K562 (cell line): ENCODE measurements at regions not wholly inside any gene's neighbourhood (a gene's known extent, or its start where the extent isn't known, plus 50 kb on each side); places are given as distances from the start of the nearest gene placed in this dataset.

Source experiments
- DACH1 ChIP-seq: fragments of 450-650 bp; IDR thresholded peaks from 2 replicates; pipeline ENCODE4 v1.6.1; 2018; ENCODE audit not compliant: partially characterized antibody
- DNMT1 ChIP-seq: fragments of 450-650 bp; IDR thresholded peaks from 2 replicates; pipeline ENCODE4 v1.6.1; 2016; ENCODE audit warnings: antibody characterized with exemption, mild to moderate bottlenecking
- ERF ChIP-seq: fragments of 450-650 bp; formaldehyde crosslinking; IDR thresholded peaks from 2 replicates; pipeline ENCODE4 v1.4.0; 2020; ENCODE audit warnings: mild to moderate bottlenecking, mixed read lengths
- HCFC1 ChIP-seq: IDR thresholded peaks from 2 replicates; pipeline ENCODE4 v1.6.1; 2012; ENCODE audit warnings: low read depth, low read length, improper control_type of control experiment
- HMGN3 ChIP-seq: IDR thresholded peaks from 2 replicates; pipeline ENCODE4 v1.6.1; 2011; ENCODE audit warnings: borderline replicate concordance, low read depth, mild to moderate bottlenecking, mixed read lengths, low read length; ENCODE audit not compliant: insufficient read length; ENCODE audit errors: extremely low read depth
- HNRNPH1 ChIP-seq: fragments of 200-400 bp; formaldehyde crosslinking; optimal IDR thresholded peaks from 2 replicates; pipeline ENCODE3; 2017; ENCODE audit warnings: low read depth, mild to moderate bottlenecking, low read length, moderate library complexity
- HNRNPLL ChIP-seq: fragments of 200-400 bp; formaldehyde crosslinking; IDR thresholded peaks from 2 replicates; pipeline ENCODE4 v1.6.1; 2017; ENCODE audit warnings: low read length, low read depth, mild to moderate bottlenecking; ENCODE audit not compliant: poor library complexity, severe bottlenecking
- IRF2 ChIP-seq: sonication (generic); formaldehyde crosslinking; IDR thresholded peaks from 2 replicates; pipeline ENCODE4 v1.8.1; 2022; ENCODE audit warnings: mild to moderate bottlenecking, missing genetic modification reagents
- KLF10 ChIP-seq: fragments of 250-450 bp; sonication (Bioruptor Pico); IDR thresholded peaks from 2 replicates; pipeline ENCODE4 v1.6.1; 2021; ENCODE audit warnings: matching md5 sums
- KLF13 ChIP-seq: fragments of 450-650 bp; IDR thresholded peaks from 2 replicates; pipeline ENCODE4 v1.6.1; 2016; ENCODE audit warnings: missing genetic modification characterization, low read depth, mild to moderate bottlenecking, missing compliant biosample characterization, moderate library complexity, borderline replicate concordance
- MIER1 ChIP-seq: fragments of 450-650 bp; IDR thresholded peaks from 2 replicates; pipeline ENCODE4 v1.6.1; 2016; ENCODE audit warnings: antibody characterized with exemption, mild to moderate bottlenecking, low read depth
- POLR3A ChIP-seq: IDR thresholded peaks from 2 replicates; pipeline ENCODE4 v1.6.1; 2011; ENCODE audit warnings: borderline replicate concordance, mild to moderate bottlenecking, moderate library complexity; ENCODE audit not compliant: insufficient read length, insufficient read depth; ENCODE audit errors: extremely low read depth
- SMAD2 ChIP-seq: fragments of 150-350 bp; IDR thresholded peaks from 2 replicates; pipeline ENCODE4 v1.6.1; 2014; ENCODE audit warnings: low read depth, mild to moderate bottlenecking, low read length
- SNAPC5 ChIP-seq: fragments of 250-450 bp; sonication (Bioruptor Pico); IDR thresholded peaks from 2 replicates; pipeline ENCODE4 v1.8.0; 2021; ENCODE audit warnings: moderate library complexity, mild to moderate bottlenecking, inconsistent platforms
- TCF7L2 ChIP-seq: fragments of 150-350 bp; IDR thresholded peaks from 2 replicates; pipeline ENCODE4 v1.6.1; 2016; ENCODE audit warnings: low read depth, mild to moderate bottlenecking, low read length, moderate library complexity
- TOE1 ChIP-seq, 2 experiments: fragments of 450-650 bp in 1 of 2; sonication (generic) in 1 of 2; formaldehyde crosslinking in 1 of 2; IDR thresholded peaks; 2 replicates each; pipeline versions ENCODE4 v1.7.1 to v1.8.0; 2016 to 2022; ENCODE audit warnings: borderline replicate concordance in 2 of 2, mild to moderate bottlenecking in 2 of 2, antibody characterized with exemption in 1 of 2, inconsistent platforms in 1 of 2, low read depth in 1 of 2, missing genetic modification reagents in 1 of 2, moderate library complexity in 1 of 2
- USF2 ChIP-seq: sonication (generic); formaldehyde crosslinking; IDR thresholded peaks from 2 replicates; pipeline ENCODE4 v1.5.0; 2020; ENCODE audit warnings: missing genetic modification reagents
- XRCC5 ChIP-seq: fragments of 200-400 bp; formaldehyde crosslinking; IDR thresholded peaks from 2 replicates; pipeline ENCODE4 v1.6.1; 2017; ENCODE audit warnings: low read depth, mild to moderate bottlenecking, low read length
- ZBTB1 ChIP-seq: sonication (generic); formaldehyde crosslinking; IDR thresholded peaks from 2 replicates; pipeline ENCODE4 v1.8.1; 2023; ENCODE audit warnings: missing genetic modification reagents, low read depth, mild to moderate bottlenecking, borderline replicate concordance
- ZBTB8A ChIP-seq: fragments of 450-650 bp; IDR thresholded peaks from 2 replicates; pipeline ENCODE4 v1.6.1; 2018; ENCODE audit warnings: mild to moderate bottlenecking, moderate library complexity; ENCODE audit not compliant: partially characterized antibody
- ZNF239 ChIP-seq: fragments of 250-450 bp; sonication (Bioruptor Pico); IDR thresholded peaks from 2 replicates; pipeline ENCODE4 v1.4.0; 2020; ENCODE audit warnings: mild to moderate bottlenecking
- TF ChIP-seq, protein P1 (sequence below): sonication (generic); formaldehyde crosslinking; IDR thresholded peaks from 2 replicates; pipeline ENCODE4 v1.8.0; 2022; ENCODE audit warnings: mild to moderate bottlenecking, missing genetic modification reagents
- TF ChIP-seq, protein P2 (sequence below): sonication (generic); formaldehyde crosslinking; IDR thresholded peaks from 2 replicates; pipeline ENCODE4 v1.9.0; 2022; ENCODE audit warnings: mild to moderate bottlenecking, missing genetic modification reagents
- TF ChIP-seq, protein P3 (sequence below), 3 experiments: fragments of 200-800 bp in 1 of 3; fragments of 250-450 bp in 1 of 3; fragments of 450-650 bp in 1 of 3; sonication (Bioruptor Pico) in 1 of 3; sonication (Bioruptor generic) in 1 of 3; formaldehyde crosslinking in 1 of 3; IDR thresholded peaks; 2 replicates each; pipeline versions ENCODE4 v1.6.1 to v1.8.0; 2016 to 2022; ENCODE audit warnings: mild to moderate bottlenecking in 2 of 3, missing genetic modification characterization in 2 of 3, missing compliant biosample characterization in 1 of 3, moderate library complexity in 1 of 3

DNA sequence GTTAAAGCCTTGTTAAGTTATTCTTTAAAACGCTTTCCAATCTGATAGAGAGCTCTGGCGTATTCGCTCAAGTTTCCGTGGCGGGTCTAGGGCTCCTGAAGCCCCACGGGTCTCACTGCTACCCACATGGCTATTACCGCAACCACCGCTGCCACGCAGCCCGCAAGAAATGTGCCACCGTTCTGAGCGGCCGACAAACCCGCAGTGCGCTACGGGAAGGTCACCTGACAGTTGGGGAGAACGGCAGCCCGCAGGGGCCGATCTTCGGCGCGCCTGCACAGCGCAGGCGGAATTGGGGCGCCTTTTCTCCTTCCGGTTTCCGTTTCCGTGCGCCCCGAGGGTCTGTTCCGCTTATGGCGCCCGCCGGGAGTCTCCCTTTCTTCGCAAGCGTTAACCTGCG lies 76.6 kb upstream of the SNRPN start (continued):
- TF ChIP-seq HCFC1 (no peak), TOE1 (IDR thresholded peaks at IDR 0.05; ENCODE audit: borderline replicate concordance) (no peak), TOE1 (CRISPR knock-in tag; IDR thresholded peaks at IDR 0.05; ENCODE audit: borderline replicate concordance, low read depth) (no peak), ZBTB1 (CRISPR knock-in tag) (peak; percentile 44; the same call in 1 of the 2 replicates), DNMT1 (no peak), ZNF239 (CRISPR knock-in tag) (no peak), HNRNPH1 (no peak), HMGN3 (no peak), IRF2 (CRISPR knock-in tag) (no peak), ERF (CRISPR knock-in tag) (no peak), XRCC5 (no peak), SMAD2 (no peak), KLF13 (no peak), USF2 (CRISPR knock-in tag) (peak; percentile 84), POLR3A (no peak), ZBTB8A (no peak), SNAPC5 (CRISPR knock-in tag) (no peak), DACH1 (no peak), KLF10 (CRISPR knock-in tag) (no peak), TCF7L2 (no peak), HNRNPLL (peak; percentile 46), MIER1 (no peak)
- TF ChIP-seq, protein P1, sequence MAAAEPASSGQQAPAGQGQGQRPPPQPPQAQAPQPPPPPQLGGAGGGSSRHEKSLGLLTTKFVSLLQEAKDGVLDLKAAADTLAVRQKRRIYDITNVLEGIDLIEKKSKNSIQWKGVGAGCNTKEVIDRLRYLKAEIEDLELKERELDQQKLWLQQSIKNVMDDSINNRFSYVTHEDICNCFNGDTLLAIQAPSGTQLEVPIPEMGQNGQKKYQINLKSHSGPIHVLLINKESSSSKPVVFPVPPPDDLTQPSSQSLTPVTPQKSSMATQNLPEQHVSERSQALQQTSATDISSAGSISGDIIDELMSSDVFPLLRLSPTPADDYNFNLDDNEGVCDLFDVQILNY (CRISPR knock-in tag): no peak
- TF ChIP-seq, protein P2, sequence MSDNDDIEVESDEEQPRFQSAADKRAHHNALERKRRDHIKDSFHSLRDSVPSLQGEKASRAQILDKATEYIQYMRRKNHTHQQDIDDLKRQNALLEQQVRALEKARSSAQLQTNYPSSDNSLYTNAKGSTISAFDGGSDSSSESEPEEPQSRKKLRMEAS (CRISPR knock-in tag): no peak
- TF ChIP-seq, protein P3, sequence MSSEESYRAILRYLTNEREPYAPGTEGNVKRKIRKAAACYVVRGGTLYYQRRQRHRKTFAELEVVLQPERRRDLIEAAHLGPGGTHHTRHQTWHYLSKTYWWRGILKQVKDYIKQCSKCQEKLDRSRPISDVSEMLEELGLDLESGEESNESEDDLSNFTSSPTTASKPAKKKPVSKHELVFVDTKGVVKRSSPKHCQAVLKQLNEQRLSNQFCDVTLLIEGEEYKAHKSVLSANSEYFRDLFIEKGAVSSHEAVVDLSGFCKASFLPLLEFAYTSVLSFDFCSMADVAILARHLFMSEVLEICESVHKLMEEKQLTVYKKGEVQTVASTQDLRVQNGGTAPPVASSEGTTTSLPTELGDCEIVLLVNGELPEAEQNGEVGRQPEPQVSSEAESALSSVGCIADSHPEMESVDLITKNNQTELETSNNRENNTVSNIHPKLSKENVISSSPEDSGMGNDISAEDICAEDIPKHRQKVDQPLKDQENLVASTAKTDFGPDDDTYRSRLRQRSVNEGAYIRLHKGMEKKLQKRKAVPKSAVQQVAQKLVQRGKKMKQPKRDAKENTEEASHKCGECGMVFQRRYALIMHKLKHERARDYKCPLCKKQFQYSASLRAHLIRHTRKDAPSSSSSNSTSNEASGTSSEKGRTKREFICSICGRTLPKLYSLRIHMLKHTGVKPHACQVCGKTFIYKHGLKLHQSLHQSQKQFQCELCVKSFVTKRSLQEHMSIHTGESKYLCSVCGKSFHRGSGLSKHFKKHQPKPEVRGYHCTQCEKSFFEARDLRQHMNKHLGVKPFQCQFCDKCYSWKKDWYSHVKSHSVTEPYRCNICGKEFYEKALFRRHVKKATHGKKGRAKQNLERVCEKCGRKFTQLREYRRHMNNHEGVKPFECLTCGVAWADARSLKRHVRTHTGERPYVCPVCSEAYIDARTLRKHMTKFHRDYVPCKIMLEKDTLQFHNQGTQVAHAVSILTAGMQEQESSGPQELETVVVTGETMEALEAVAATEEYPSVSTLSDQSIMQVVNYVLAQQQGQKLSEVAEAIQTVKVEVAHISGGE (CRISPR knock-in tag; IDR thresholded peaks at IDR 0.05): peak in 1 of 3 experiments; percentile 77; a peak in 3 of 6 replicates
